Activated CD8-positive, alpha-beta T cell treated with anti-CD3 and anti-CD28 coated beads for 36 hours (primary cell): ENCODE measurements at regions not wholly inside any gene's neighbourhood (a gene's known extent, or its start where the extent isn't known, plus 50 kb on each side); places are given as distances from the start of the nearest gene placed in this dataset.

Experiments
- ATAC-seq: fragments of 200-7000 bp; cut with Tn5 transposase; one replicate; pipeline ENCODE4 v1.10.0; 2021; ENCODE audit warnings: mild to moderate bottlenecking, moderate library complexity
- CTCF ChIA-PET: fragments of 350-600 bp; sonication (Branson Sonifier 250); formaldehyde crosslinking; loops from one replicate; lab custom pipeline; 2021; ENCODE audit warnings: antibody characterized with exemption; lab: Charles Lee
- POLR2A ChIA-PET: fragments of 350-600 bp; sonication (Branson Sonifier 250); formaldehyde crosslinking; loops from one replicate; lab custom pipeline; 2021; ENCODE audit warnings: antibody characterized with exemption; lab: Charles Lee
- DNase-seq: peaks from one replicate; pipeline ENCODE4 v3.0.0-alpha.2; 2020
- H3K27ac Mint-ChIP-seq: one replicate; pipeline ENCODE4 v1.8.0; 2021; ENCODE audit warnings: mild to moderate bottlenecking, mixed read lengths
- H3K27me3 Mint-ChIP-seq: one replicate; pipeline ENCODE4 v1.8.0; 2021; ENCODE audit warnings: mixed read lengths
- H3K36me3 Mint-ChIP-seq: one replicate; pipeline ENCODE4 v1.8.0; 2021; ENCODE audit warnings: low read depth, mixed read lengths
- H3K4me1 Mint-ChIP-seq: one replicate; pipeline ENCODE4 v1.8.0; 2021; ENCODE audit warnings: low read depth, mixed read lengths
- H3K4me3 Mint-ChIP-seq: one replicate; pipeline ENCODE4 v1.8.0; 2021; ENCODE audit warnings: mild to moderate bottlenecking, moderate library complexity, mixed read lengths
- H3K9me3 Mint-ChIP-seq: one replicate; pipeline ENCODE4 v1.8.0; 2021; ENCODE audit warnings: mixed read lengths
- CTCF ChIP-seq: fragments of 200-600 bp; IDR thresholded peaks from one replicate; pipeline ENCODE4 v1.8.0; 2022; ENCODE audit warnings: antibody characterized with exemption, mild to moderate bottlenecking
- intact Hi-C: fragments of 100-400 bp; cut with micrococcal nuclease; formaldehyde crosslinking; loops from one replicate; pipeline ENCODE4 v1.10.0; 2022

- POLR2A ChIA-PET, result no interaction called here
- no peaks in the 10 kb centered on the region for H3K9me3 Mint-ChIP-seq
- ATAC-seq (no peak), DNase-seq (no peak)
- no peak overlapping the region for H3K27ac Mint-ChIP-seq
- no peaks in the 10 kb centered on the region for H3K4me1 Mint-ChIP-seq
- H3K27me3 Mint-ChIP-seq, result peaks cover 12% of the 10 kb centered on the region
- no peaks in the 10 kb centered on the region for H3K36me3 Mint-ChIP-seq
- CTCF ChIA-PET, result no interaction called here
- H3K4me3 Mint-ChIP-seq, result no peak overlapping the region
- no peak for TF ChIP-seq CTCF
- intact Hi-C loops, result no loop called here
Observed at GRCh38 chr9:3006851-3007250, 163.0 kb upstream of the PUM3 start.

- Mint-ChIP-seq H3K4me3 (no peak overlapping the region), H3K27me3 (peaks cover 13% of the 10 kb centered on the region)
- CTCF ChIA-PET, result interaction anchor here (1.4 kb wide), 1 partner anchor 29 kb away, joined by 3 read pairs; no protein-coding TSS in a partner anchor
Observed at GRCh38 chr9:3004572-3004971, 160.7 kb upstream of the PUM3 start.

GRCh38 chr9:3001311-3001710 lies 157.4 kb upstream of the PUM3 start:
- ChIA-PET POLR2A (no interaction called here), CTCF (no interaction called here)
- no peaks in the 10 kb centered on the region for H3K36me3 Mint-ChIP-seq
- DNase-seq (no peak), ATAC-seq (no peak)
- no peak overlapping the region for H3K27ac Mint-ChIP-seq
- TF ChIP-seq CTCF, result no peak
- H3K4me1 Mint-ChIP-seq, result no peaks in the 10 kb centered on the region
- peaks cover 2% of the 10 kb centered on the region for H3K9me3 Mint-ChIP-seq
- no peak overlapping the region for H3K4me3 Mint-ChIP-seq
- H3K27me3 Mint-ChIP-seq, result peaks cover 13% of the 10 kb centered on the region
- intact Hi-C loops, result no loop called here

More at GRCh38 chr9:3004572-3004971, 160.7 kb upstream of the PUM3 start:
- no peak for TF ChIP-seq CTCF
- Mint-ChIP-seq H3K27ac (no peak overlapping the region), H3K36me3 (no peaks in the 10 kb centered on the region), H3K9me3 (peaks cover 2% of the 10 kb centered on the region), H3K4me1 (no peaks in the 10 kb centered on the region)
- ATAC-seq (no peak), DNase-seq (no peak)
- POLR2A ChIA-PET, result no interaction called here
- intact Hi-C loops, result no loop called here

GRCh38 chr9:2992427-2992826 lies 148.5 kb upstream of the PUM3 start:
- H3K4me1 Mint-ChIP-seq, result no peaks in the 10 kb centered on the region
- H3K9me3 Mint-ChIP-seq, result no peaks in the 10 kb centered on the region
- intact Hi-C loops, result loop anchor here (10.0 kb wide), 1 partner anchor 118 kb away; no protein-coding TSS in a partner anchor
- CTCF ChIA-PET, result no interaction called here
- DNase-seq (no peak), ATAC-seq (no peak)
- H3K27me3 Mint-ChIP-seq, result peaks cover 2% of the 10 kb centered on the region
- H3K4me3 Mint-ChIP-seq, result no peak overlapping the region
- H3K27ac Mint-ChIP-seq, result no peak overlapping the region
- TF ChIP-seq CTCF, result no peak
- no peaks in the 10 kb centered on the region for H3K36me3 Mint-ChIP-seq
- POLR2A ChIA-PET, result no interaction called here

GRCh38 chr9:2991292-2991691 lies 147.4 kb upstream of the PUM3 start:
- ATAC-seq, result no peak
- DNase-seq, result no peak
- Mint-ChIP-seq H3K27ac (no peak overlapping the region), H3K27me3 (peaks cover 6% of the 10 kb centered on the region), H3K4me3 (no peak overlapping the region), H3K36me3 (no peaks in the 10 kb centered on the region), H3K4me1 (no peaks in the 10 kb centered on the region), H3K9me3 (no peaks in the 10 kb centered on the region)
- intact Hi-C loops, result loop anchor here (10.0 kb wide), 1 partner anchor 116 kb away; no protein-coding TSS in a partner anchor
- CTCF ChIA-PET, result no interaction called here
- POLR2A ChIA-PET, result no interaction called here
- no peak for TF ChIP-seq CTCF
